CD4-positive, CD25-positive, alpha-beta regulatory T cell (primary cell): ENCODE measurements at regions not wholly inside any gene's neighbourhood (a gene's known extent, or its start where the extent isn't known, plus 50 kb on each side); places are given as distances from the start of the nearest gene placed in this dataset.

Source experiments
- ATAC-seq, 2 donors: fragments of 150-1000 bp; cut with Tn5 transposase; one replicate each; pipeline ENCODE4 v1.10.0; 2021; ENCODE audit warnings: low read depth in 2 of 2, moderate number of reproducible peaks in 2 of 2, moderate library complexity in 1 of 2
- DNase-seq, 3 donors: peaks; one replicate each; pipeline versions ENCODE4 v3.0.0 to v3.0.0-alpha.2; 2012 to 2022; ENCODE audit warnings: mixed read lengths in 1 of 3
- H3K27ac ChIP-seq: one replicate; pipeline ENCODE4 v1.7.0; 2013; ENCODE audit warnings: mild to moderate bottlenecking, low read length; ENCODE audit not compliant: insufficient read depth, poor library complexity, severe bottlenecking
- H3K27me3 ChIP-seq: one replicate; pipeline ENCODE4 v1.7.0; 2013; ENCODE audit warnings: low read length; ENCODE audit not compliant: control insufficient read depth, insufficient read depth
- H3K36me3 ChIP-seq: one replicate; pipeline ENCODE4 v1.7.0; 2013; ENCODE audit warnings: mild to moderate bottlenecking, low read length, moderate library complexity; ENCODE audit not compliant: control insufficient read depth, insufficient read depth
- H3K4me1 ChIP-seq: 2 replicates; pipeline ENCODE4 v1.7.0; 2013; ENCODE audit warnings: mild to moderate bottlenecking, low read length; ENCODE audit not compliant: insufficient read depth, control insufficient read depth, poor library complexity, severe bottlenecking
- H3K4me3 ChIP-seq: one replicate; pipeline ENCODE4 v1.7.0; 2013; ENCODE audit warnings: low read depth, mild to moderate bottlenecking, low read length, moderate library complexity
- H3K9me3 ChIP-seq, 2 experiments: 1 replicate in 1 of 2; 2 replicates in 1 of 2; pipeline ENCODE4 v1.7.0; 2013; ENCODE audit warnings: low read length in 2 of 2, mild to moderate bottlenecking in 1 of 2, moderate library complexity in 1 of 2; ENCODE audit not compliant: control insufficient read depth in 2 of 2
- H3K27ac Mint-ChIP-seq, 3 donors: one replicate each; pipeline ENCODE4 v1.8.0; 2020 to 2022; ENCODE audit warnings: mild to moderate bottlenecking in 3 of 3, mixed read lengths in 3 of 3, moderate library complexity in 2 of 3
- H3K27me3 Mint-ChIP-seq: one replicate; pipeline ENCODE4 v1.8.0; 2022; ENCODE audit warnings: mild to moderate bottlenecking, mixed read lengths
- H3K36me3 Mint-ChIP-seq: one replicate; pipeline ENCODE4 v1.8.0; 2020; ENCODE audit warnings: mixed read lengths
- H3K4me1 Mint-ChIP-seq, 4 donors: one replicate each; pipeline ENCODE4 v1.8.0; 2020 to 2022; ENCODE audit warnings: mixed read lengths in 4 of 4, mild to moderate bottlenecking in 1 of 4
- H3K4me3 Mint-ChIP-seq, 4 donors: one replicate each; pipeline ENCODE4 v1.8.0; 2020 to 2022; ENCODE audit warnings: mild to moderate bottlenecking in 4 of 4, mixed read lengths in 4 of 4, moderate library complexity in 3 of 4
- H3K9me3 Mint-ChIP-seq, 7 donors: one replicate each; pipeline ENCODE4 v1.8.0; 2020 to 2022; ENCODE audit warnings: mixed read lengths in 7 of 7, mild to moderate bottlenecking in 3 of 7, moderate library complexity in 2 of 7

GRCh38 chr12:24177889-24178288, 228.4 kb upstream of the SOX5 start:
- DNase-seq (no peak), ATAC-seq (no peak)
- Mint-ChIP-seq H3K27ac (no peak overlapping the region), H3K4me1 (no peaks in the 10 kb centered on the region), H3K4me3 (no peak overlapping the region), H3K9me3 (peaks cover 0 to 6% (median 2%) of the 10 kb centered on the region in 7 donors), H3K36me3 (no peaks in the 10 kb centered on the region), H3K27me3 (no peaks in the 10 kb centered on the region)
- no peak overlapping the region for H3K27ac ChIP-seq
- H3K4me1 ChIP-seq, result no peaks in the 10 kb centered on the region
- no peaks in the 10 kb centered on the region for H3K9me3 ChIP-seq
- H3K36me3 ChIP-seq, result no peaks in the 10 kb centered on the region
- H3K4me3 ChIP-seq, result no peak overlapping the region
- H3K27me3 ChIP-seq, result no peaks in the 10 kb centered on the region

DNA sequence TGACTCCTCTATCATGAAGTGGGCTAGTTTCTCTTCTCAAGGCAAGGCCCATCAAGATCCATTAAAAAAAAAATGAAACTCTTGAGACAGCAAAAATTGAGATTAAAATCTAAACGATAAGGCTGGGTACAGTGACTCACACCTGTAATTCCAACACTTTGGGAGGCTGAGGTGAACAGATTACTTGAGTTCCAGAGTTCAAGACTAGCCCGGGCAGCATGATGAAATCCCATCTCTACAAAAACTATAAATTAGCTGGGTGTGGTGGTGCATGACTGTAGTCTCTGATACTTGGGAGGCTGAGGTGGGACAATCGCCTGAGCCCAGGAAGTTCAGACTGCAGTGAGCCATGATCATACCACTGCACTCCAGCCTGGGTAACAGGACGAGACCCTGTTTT, 226.5 kb upstream of the SOX5 start:
- no peaks in the 10 kb centered on the region for H3K27me3 Mint-ChIP-seq
- H3K4me3 ChIP-seq, result no peak overlapping the region
- ATAC-seq (no peak), DNase-seq (no peak)
- no peaks in the 10 kb centered on the region for H3K4me1 ChIP-seq
- H3K9me3 ChIP-seq, result no peaks in the 10 kb centered on the region
- H3K27ac Mint-ChIP-seq, result no peak overlapping the region
- no peaks in the 10 kb centered on the region for H3K36me3 Mint-ChIP-seq
- H3K27me3 ChIP-seq, result no peaks in the 10 kb centered on the region
- H3K4me1 Mint-ChIP-seq, result no peaks in the 10 kb centered on the region
- H3K27ac ChIP-seq, result no peak overlapping the region
- no peaks in the 10 kb centered on the region for H3K36me3 ChIP-seq
- no peak overlapping the region for H3K4me3 Mint-ChIP-seq
- H3K9me3 Mint-ChIP-seq, result peaks cover 1 to 12% (median 3%) of the 10 kb centered on the region in 7 donors

- Mint-ChIP-seq H3K27me3 (peaks cover under 1% of the 10 kb centered on the region), H3K4me1 (no peaks in the 10 kb centered on the region), H3K36me3 (no peaks in the 10 kb centered on the region), H3K27ac (no peak overlapping the region), H3K4me3 (no peak overlapping the region), H3K9me3 (peaks cover 2 to 15% (median 3%) of the 10 kb centered on the region in 7 donors)
- H3K4me1 ChIP-seq, result no peaks in the 10 kb centered on the region
- no peaks in the 10 kb centered on the region for H3K9me3 ChIP-seq
- ATAC-seq (no peak), DNase-seq (no peak)
- no peak overlapping the region for H3K27ac ChIP-seq
- no peak overlapping the region for H3K4me3 ChIP-seq
- no peaks in the 10 kb centered on the region for H3K27me3 ChIP-seq
- H3K36me3 ChIP-seq, result no peaks in the 10 kb centered on the region
Observed at GRCh38 chr12:24175284-24175683, 225.8 kb upstream of the SOX5 start.

- Histone ChIP-seq H3K27me3 (no peaks in the 10 kb centered on the region), H3K27ac (no peak overlapping the region), H3K4me3 (no peak overlapping the region), H3K36me3 (no peaks in the 10 kb centered on the region), H3K9me3 (no peaks in the 10 kb centered on the region), H3K4me1 (no peaks in the 10 kb centered on the region)
- no peak overlapping the region for H3K27ac Mint-ChIP-seq
- peaks cover 1 to 19% (median 4%) of the 10 kb centered on the region in 7 donors for H3K9me3 Mint-ChIP-seq
- H3K27me3 Mint-ChIP-seq, result peaks cover 5% of the 10 kb centered on the region
- H3K4me3 Mint-ChIP-seq, result no peak overlapping the region
- H3K36me3 Mint-ChIP-seq, result no peaks in the 10 kb centered on the region
- DNase-seq, result no peak
- ATAC-seq, result no peak
- H3K4me1 Mint-ChIP-seq, result no peaks in the 10 kb centered on the region
Observed at GRCh38 chr12:24173067-24173466, 223.6 kb upstream of the SOX5 start.

- no peaks in the 10 kb centered on the region for H3K27me3 ChIP-seq
- no peak for ATAC-seq
- H3K27ac ChIP-seq, result no peak overlapping the region
- no peaks in the 10 kb centered on the region for H3K4me1 ChIP-seq
- H3K9me3 Mint-ChIP-seq, result peaks cover 1 to 19% (median 4%) of the 10 kb centered on the region in 7 donors
- peaks cover 5% of the 10 kb centered on the region for H3K27me3 Mint-ChIP-seq
- H3K27ac Mint-ChIP-seq, result no peak overlapping the region
- no peak overlapping the region for H3K4me3 Mint-ChIP-seq
- H3K9me3 ChIP-seq, result no peaks in the 10 kb centered on the region
- DNase-seq, result no peak
- no peak overlapping the region for H3K4me3 ChIP-seq
- no peaks in the 10 kb centered on the region for H3K36me3 Mint-ChIP-seq
- H3K36me3 ChIP-seq, result no peaks in the 10 kb centered on the region
- no peaks in the 10 kb centered on the region for H3K4me1 Mint-ChIP-seq
Observed at GRCh38 chr12:24172773-24173066, 223.2 kb upstream of the SOX5 start.

- H3K9me3 ChIP-seq, result no peaks in the 10 kb centered on the region
- peaks cover 1 to 19% (median 4%) of the 10 kb centered on the region in 7 donors for H3K9me3 Mint-ChIP-seq
- no peaks in the 10 kb centered on the region for H3K36me3 ChIP-seq
- H3K27me3 Mint-ChIP-seq, result peaks cover 5% of the 10 kb centered on the region
- no peaks in the 10 kb centered on the region for H3K36me3 Mint-ChIP-seq
- no peak overlapping the region for H3K4me3 ChIP-seq
- no peak overlapping the region for H3K27ac ChIP-seq
- no peaks in the 10 kb centered on the region for H3K4me1 ChIP-seq
- no peak overlapping the region for H3K27ac Mint-ChIP-seq
- H3K27me3 ChIP-seq, result no peaks in the 10 kb centered on the region
- no peak overlapping the region for H3K4me3 Mint-ChIP-seq
- ATAC-seq, result no peak
- H3K4me1 Mint-ChIP-seq, result no peaks in the 10 kb centered on the region
- DNase-seq, result no peak
Observed at GRCh38 chr12:24172031-24172772, 222.7 kb upstream of the SOX5 start.

DNA sequence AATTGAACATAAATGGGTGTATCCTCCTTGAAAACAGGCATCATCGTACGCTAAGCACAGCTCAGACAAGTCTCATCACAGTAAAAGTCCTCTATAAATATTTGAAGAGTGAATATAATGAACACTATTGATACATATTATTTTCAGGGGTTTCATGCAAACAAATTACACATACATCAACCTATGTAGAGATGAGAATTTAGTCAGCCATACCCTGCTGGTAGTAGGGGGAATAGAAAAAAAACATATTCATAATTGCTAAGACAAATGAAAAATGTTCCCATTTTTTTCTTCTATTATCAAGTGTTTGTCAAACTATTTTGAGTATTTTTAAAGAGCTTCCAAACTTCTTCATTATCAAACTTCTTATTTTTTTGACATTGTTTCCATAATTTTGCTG, 205.6 kb upstream of the SOX5 start:
- Mint-ChIP-seq H3K27me3 (no peaks in the 10 kb centered on the region), H3K36me3 (no peaks in the 10 kb centered on the region), H3K4me3 (no peak overlapping the region), H3K4me1 (no peaks in the 10 kb centered on the region), H3K9me3 (peaks cover 0 to 12% (median 3%) of the 10 kb centered on the region in 7 donors), H3K27ac (no peak overlapping the region)
- Histone ChIP-seq H3K9me3 (no peaks in the 10 kb centered on the region), H3K4me1 (no peaks in the 10 kb centered on the region), H3K36me3 (no peaks in the 10 kb centered on the region), H3K4me3 (no peak overlapping the region), H3K27ac (no peak overlapping the region), H3K27me3 (no peaks in the 10 kb centered on the region)
- DNase-seq, result no peak
- no peak for ATAC-seq

DNA sequence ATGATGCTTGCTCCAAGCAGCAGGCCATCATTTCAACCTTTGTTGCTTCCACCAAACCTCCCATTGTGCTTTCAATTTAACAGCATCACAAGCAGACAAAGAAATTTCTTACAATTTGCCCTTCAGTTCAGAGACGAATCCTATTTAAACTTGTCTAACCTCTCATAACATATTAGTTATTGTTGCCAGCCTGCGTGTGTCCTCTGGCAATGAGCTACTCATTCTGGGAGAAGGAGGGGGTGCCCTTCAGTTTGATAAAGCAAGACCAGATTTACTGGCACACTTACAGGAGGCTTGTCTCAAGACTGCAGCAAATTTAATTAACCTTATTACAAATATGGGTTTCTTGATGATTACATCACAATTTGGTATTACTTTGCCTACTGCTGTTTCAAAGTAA, 203.6 kb upstream of the SOX5 start:
- DNase-seq (no peak), ATAC-seq (no peak)
- no peaks in the 10 kb centered on the region for H3K4me1 ChIP-seq
- H3K9me3 Mint-ChIP-seq, result peaks cover 0 to 12% (median 3%) of the 10 kb centered on the region in 7 donors
- H3K27me3 Mint-ChIP-seq, result no peaks in the 10 kb centered on the region
- H3K4me3 ChIP-seq, result no peak overlapping the region
- H3K27me3 ChIP-seq, result no peaks in the 10 kb centered on the region
- H3K27ac Mint-ChIP-seq, result no peak overlapping the region
- H3K27ac ChIP-seq, result no peak overlapping the region
- H3K36me3 Mint-ChIP-seq, result no peaks in the 10 kb centered on the region
- no peaks in the 10 kb centered on the region for H3K9me3 ChIP-seq
- H3K36me3 ChIP-seq, result no peaks in the 10 kb centered on the region
- no peak overlapping the region for H3K4me3 Mint-ChIP-seq
- no peaks in the 10 kb centered on the region for H3K4me1 Mint-ChIP-seq
